Adipocyte (in vitro differentiated cells): ENCODE measurements at regions not wholly inside any gene's neighbourhood (a gene's known extent, or its start where the extent isn't known, plus 50 kb on each side); places are given as distances from the start of the nearest gene placed in this dataset.
"Not testable (repeated sequence)": the region's sequence is repeated elsewhere in the genome, so short reads cannot be mapped to it uniquely, and the experiment has no call there.

ENCODE experiments used
- DNase-seq: peaks from one replicate; pipeline ENCODE4 v3.0.0-alpha.2; 2015; ENCODE audit warnings: low read depth
- H3K27me3 ChIP-seq: replicated peaks from 2 replicates; pipeline ENCODE4 v1.7.0; 2013; ENCODE audit warnings: mild to moderate bottlenecking, low read length, moderate library complexity; ENCODE audit not compliant: control insufficient read depth, insufficient read depth
- H3K36me3 ChIP-seq: 2 replicates; pipeline ENCODE4 v1.7.0; 2013; ENCODE audit warnings: low read length, mild to moderate bottlenecking, moderate library complexity; ENCODE audit not compliant: control insufficient read depth, insufficient read depth, severe bottlenecking
- H3K4me1 ChIP-seq: 2 replicates; pipeline ENCODE4 v1.7.0; 2013; ENCODE audit warnings: mild to moderate bottlenecking, low read length, moderate library complexity; ENCODE audit not compliant: control insufficient read depth, insufficient read depth
- H3K4me3 ChIP-seq: 2 replicates; pipeline ENCODE4 v1.7.0; 2013; ENCODE audit warnings: mild to moderate bottlenecking, low read length, moderate library complexity
- H3K9ac ChIP-seq: 2 replicates; pipeline ENCODE4 v1.7.0; 2013; ENCODE audit warnings: mild to moderate bottlenecking, low read length, moderate library complexity
- H3K9me3 ChIP-seq: 2 replicates; pipeline ENCODE4 v1.7.0; 2013; ENCODE audit warnings: mild to moderate bottlenecking, low read length, moderate library complexity; ENCODE audit not compliant: control insufficient read depth

DNA sequence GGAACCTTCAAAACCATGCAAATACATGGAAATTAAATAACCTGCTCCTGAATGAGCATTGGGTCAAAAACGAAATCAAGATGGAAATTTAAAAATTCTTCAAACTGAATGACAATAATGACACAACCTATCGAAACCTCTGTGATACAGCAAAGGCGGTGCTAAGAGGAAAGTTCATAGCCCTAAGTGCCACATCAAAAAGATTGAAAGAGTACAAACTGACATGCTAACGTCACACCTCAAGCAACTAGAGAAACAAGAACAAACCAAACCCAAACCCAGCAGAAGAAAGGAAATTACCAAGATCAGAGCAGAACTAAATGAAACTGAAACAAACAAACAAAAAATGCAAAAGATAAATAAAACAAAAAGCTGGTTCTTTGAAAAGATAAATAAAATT lies 283.5 kb downstream of the SOX4 start:
- not testable (repeated sequence) for H3K9me3 ChIP-seq, DNase-seq, H3K4me3 ChIP-seq, H3K27me3 ChIP-seq, H3K9ac ChIP-seq, H3K36me3 ChIP-seq
- H3K4me1 ChIP-seq: peaks cover 11% of the 10 kb centered on the region

DNA sequence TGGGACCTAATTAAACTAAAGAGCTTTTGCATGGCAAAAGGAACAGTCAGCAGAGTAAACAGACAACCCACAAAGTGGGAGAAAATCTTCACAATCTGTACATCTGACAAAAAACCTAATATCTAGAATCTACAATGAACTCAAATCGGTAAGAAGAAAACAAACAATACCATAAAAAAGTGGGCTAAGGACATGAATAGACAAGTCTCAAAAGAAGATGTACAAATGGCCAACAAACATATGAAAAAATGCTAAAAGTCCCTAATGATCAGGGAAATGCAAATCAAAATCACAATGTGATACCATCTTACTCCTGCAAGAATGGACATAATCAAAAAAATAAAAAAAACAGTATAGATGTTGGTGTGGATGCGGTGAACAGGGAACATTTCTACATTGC lies 286.7 kb downstream of the SOX4 start:
- not testable (repeated sequence) for H3K9me3 ChIP-seq, H3K4me1 ChIP-seq, H3K9ac ChIP-seq, H3K4me3 ChIP-seq, H3K36me3 ChIP-seq, H3K27me3 ChIP-seq, DNase-seq

- H3K4me3 ChIP-seq: no peak overlapping the region
- no peak overlapping the region for H3K9ac ChIP-seq
- peaks cover 23% of the 10 kb centered on the region for H3K4me1 ChIP-seq
- no peak for DNase-seq
- no peaks in the 10 kb centered on the region for H3K36me3 ChIP-seq
- peaks cover 4% of the 10 kb centered on the region for H3K9me3 ChIP-seq
- no peaks in the 10 kb centered on the region for H3K27me3 ChIP-seq
Measured at GRCh38 chr6:21881969-21882465, 288.5 kb downstream of the SOX4 start.

GRCh38 chr6:21883595-21884328 lies 290.2 kb downstream of the SOX4 start:
- Histone ChIP-seq H3K4me3 (no peak overlapping the region), H3K9ac (no peak overlapping the region), H3K4me1 (peaks cover 28% of the 10 kb centered on the region), H3K9me3 (peaks cover 4% of the 10 kb centered on the region), H3K36me3 (no peaks in the 10 kb centered on the region), H3K27me3 (no peaks in the 10 kb centered on the region)
- no peak for DNase-seq

GRCh38 chr6:21885111-21885510 lies 291.6 kb downstream of the SOX4 start:
- H3K9me3 ChIP-seq: peaks cover 4% of the 10 kb centered on the region
- peaks cover 28% of the 10 kb centered on the region for H3K4me1 ChIP-seq
- H3K36me3 ChIP-seq: no peaks in the 10 kb centered on the region
- peak overlapping the region; percentile 29 for H3K4me3 ChIP-seq
- peak; percentile 5 for DNase-seq
- H3K9ac ChIP-seq: no peak overlapping the region
- no peaks in the 10 kb centered on the region for H3K27me3 ChIP-seq

- no peaks in the 10 kb centered on the region for H3K9me3 ChIP-seq
- H3K27me3 ChIP-seq: no peaks in the 10 kb centered on the region
- peak overlapping the region; percentile 45 for H3K4me3 ChIP-seq
- H3K36me3 ChIP-seq: no peaks in the 10 kb centered on the region
- H3K4me1 ChIP-seq: peaks cover 28% of the 10 kb centered on the region
- peak; percentile 74 for DNase-seq
- peak overlapping the region; percentile 15 for H3K9ac ChIP-seq
Measured at GRCh38 chr6:21885532-21886114, 292.1 kb downstream of the SOX4 start.

DNA sequence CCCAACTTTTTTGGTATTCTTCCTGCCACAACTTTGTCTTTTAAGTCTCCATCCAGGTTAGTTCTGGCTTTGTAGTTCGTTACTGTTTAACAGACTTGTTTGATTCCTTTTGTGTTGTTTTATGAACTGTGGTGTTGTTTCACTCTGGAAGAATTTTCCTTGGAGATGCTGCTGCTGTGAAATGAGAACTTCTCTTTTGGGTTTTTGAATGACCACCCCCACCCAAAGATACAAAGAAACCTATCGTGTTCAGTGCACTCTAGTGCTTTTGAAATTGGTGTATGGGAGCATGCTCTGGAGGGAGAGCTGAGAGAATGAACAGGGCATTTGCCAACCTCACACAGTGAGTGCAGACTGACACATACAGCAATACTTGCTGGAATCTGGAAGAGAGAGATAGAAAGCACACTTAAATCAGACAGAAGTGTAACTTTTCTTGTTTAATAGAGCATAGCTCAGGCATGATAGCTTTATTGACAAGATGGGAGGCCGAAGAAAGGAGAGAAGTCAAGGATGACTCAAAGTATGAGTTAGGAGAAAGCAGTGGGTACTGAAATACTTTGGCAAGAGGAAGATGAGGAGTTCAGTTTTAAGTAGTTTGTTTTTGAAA lies 293.1 kb downstream of the SOX4 start:
- H3K9me3 ChIP-seq: no peaks in the 10 kb centered on the region
- no peak overlapping the region for H3K4me3 ChIP-seq
- no peaks in the 10 kb centered on the region for H3K36me3 ChIP-seq
- H3K4me1 ChIP-seq: peaks cover 28% of the 10 kb centered on the region
- no peaks in the 10 kb centered on the region for H3K27me3 ChIP-seq
- H3K9ac ChIP-seq: no peak overlapping the region
- peak; percentile 16 for DNase-seq

DNA sequence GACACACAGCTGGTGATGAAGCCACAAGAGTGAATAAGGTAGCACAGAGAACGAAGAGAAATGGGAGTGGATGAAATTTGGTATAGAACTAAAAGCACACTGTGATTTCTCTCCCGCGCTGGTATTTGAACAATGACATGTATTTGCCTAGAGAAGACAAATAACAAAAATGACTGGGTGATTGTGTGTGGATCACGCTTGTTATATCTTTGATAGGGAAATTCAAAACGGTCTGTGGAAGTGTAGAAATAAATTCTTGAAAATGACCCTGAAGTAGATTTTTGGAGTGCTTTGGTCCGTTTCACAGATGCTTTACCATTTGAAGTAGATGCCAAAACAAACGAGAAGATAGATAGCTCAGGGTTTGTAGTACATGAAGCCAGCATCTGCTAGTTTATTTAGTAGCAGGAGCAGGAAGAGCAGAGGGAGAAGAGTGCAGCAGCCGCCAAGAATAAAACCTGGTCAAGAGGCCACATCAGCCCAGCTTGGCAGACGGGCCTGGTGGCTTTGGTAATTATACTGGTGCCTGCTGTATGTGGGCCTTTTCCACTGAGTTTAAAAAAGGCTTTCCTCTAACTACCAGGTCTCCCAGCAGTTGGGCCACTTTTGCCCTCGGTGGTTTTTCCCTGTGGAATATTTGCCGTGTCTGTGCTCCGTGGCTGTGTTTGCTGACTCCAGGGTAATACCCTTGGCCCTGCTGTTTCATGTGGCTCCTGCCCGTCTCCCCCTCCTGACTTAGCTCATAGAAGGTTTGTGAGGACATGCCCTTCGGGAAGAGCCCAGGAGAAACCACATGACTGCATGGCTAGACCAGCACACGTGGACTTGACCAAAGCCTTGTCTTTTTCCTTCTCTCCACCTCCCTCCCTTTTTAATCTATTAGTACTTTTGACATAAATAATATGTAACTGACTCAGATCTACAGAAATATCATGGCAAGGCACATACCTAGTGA lies 294.0 kb downstream of the SOX4 start:
- DNase-seq: no peak

GRCh38 chr6:21891080-21891479 lies 297.5 kb downstream of the SOX4 start:
- peaks cover 14% of the 10 kb centered on the region for H3K4me1 ChIP-seq
- DNase-seq: no peak
- H3K27me3 ChIP-seq: no peaks in the 10 kb centered on the region
- H3K4me3 ChIP-seq: no peak overlapping the region
- no peaks in the 10 kb centered on the region for H3K9me3 ChIP-seq
- H3K9ac ChIP-seq: no peak overlapping the region
- H3K36me3 ChIP-seq: no peaks in the 10 kb centered on the region

More for the DNA sequence above, 294.0 kb downstream of the SOX4 start:
- no peak overlapping the region for H3K9ac ChIP-seq
- H3K9me3 ChIP-seq: no peaks in the 10 kb centered on the region
- H3K4me1 ChIP-seq: peaks cover 28% of the 10 kb centered on the region
- H3K36me3 ChIP-seq: no peaks in the 10 kb centered on the region
- H3K27me3 ChIP-seq: no peaks in the 10 kb centered on the region
- no peak overlapping the region for H3K4me3 ChIP-seq

GRCh38 chr6:21893793-21894192 lies 300.2 kb downstream of the SOX4 start:
- DNase-seq: no peak
- Histone ChIP-seq H3K9me3 (no peaks in the 10 kb centered on the region), H3K4me3 (no peak overlapping the region), H3K27me3 (no peaks in the 10 kb centered on the region), H3K36me3 (no peaks in the 10 kb centered on the region), H3K4me1 (no peaks in the 10 kb centered on the region), H3K9ac (no peak overlapping the region)

GRCh38 chr6:21895555-21895954 lies 302.0 kb downstream of the SOX4 start:
- Histone ChIP-seq H3K27me3 (no peaks in the 10 kb centered on the region), H3K9me3 (no peaks in the 10 kb centered on the region), H3K4me3 (no peak overlapping the region), H3K9ac (no peak overlapping the region), H3K36me3 (no peaks in the 10 kb centered on the region), H3K4me1 (no peaks in the 10 kb centered on the region)
- DNase-seq: no peak
